PC-9 (cell line): ENCODE measurements at regions not wholly inside any gene's neighbourhood (a gene's known extent, or its start where the extent isn't known, plus 50 kb on each side); places are given as distances from the start of the nearest gene placed in this dataset.

ENCODE experiments used
- BruUV-seq: library from RNA; stranded (reverse); fragments of 400-500 nt; replicated peaks from 2 replicates; lab custom pipeline; 2021; lab: Mats Ljungman, UMichigan
- CTCF ChIA-PET: fragments of 300-600 bp; sonication (Branson Sonifier 250); formaldehyde crosslinking; loops from one replicate; lab custom pipeline; 2022; ENCODE audit warnings: antibody characterized with exemption; lab: Charles Lee
- POLR2A ChIA-PET: fragments of 300-600 bp; sonication (Branson Sonifier 250); formaldehyde crosslinking; loops from one replicate; lab custom pipeline; 2022; ENCODE audit warnings: antibody characterized with exemption; ENCODE audit not compliant: unreplicated experiment; lab: Charles Lee
- DNase-seq, 2 experiments: peaks; one replicate each; pipeline versions ENCODE4 v3.0.0 to v3.0.0-alpha.2; 2015 to 2022; ENCODE audit warnings: mixed read lengths in 1 of 2
- H2AFZ ChIP-seq: fragments of 200-600 bp; sonication (generic); 2 replicates; pipeline ENCODE4 v1.8.1; 2017; ENCODE audit warnings: antibody characterized with exemption
- H3F3A ChIP-seq: fragments of 200-600 bp; sonication (generic); 2 replicates; pipeline ENCODE4 v1.8.1; 2017; ENCODE audit warnings: antibody characterized with exemption, mild to moderate bottlenecking, low read depth; ENCODE audit not compliant: insufficient read depth
- H3K27ac ChIP-seq: fragments of 200-600 bp; sonication (generic); 2 replicates; pipeline ENCODE4 v1.6.1; 2016; ENCODE audit warnings: mixed run types
- H3K27me3 ChIP-seq: fragments of 200-600 bp; sonication (generic); 2 replicates; pipeline ENCODE4 v1.6.1; 2016; ENCODE audit warnings: low read depth, mixed run types; ENCODE audit not compliant: insufficient read depth
- H3K36me3 ChIP-seq: fragments of 200-600 bp; sonication (generic); 2 replicates; pipeline ENCODE4 v1.6.1; 2016; ENCODE audit warnings: low read depth, mixed run types
- H3K4me1 ChIP-seq: fragments of 200-600 bp; sonication (generic); replicated peaks from 2 replicates; pipeline ENCODE4 v1.6.1; 2016; ENCODE audit warnings: mixed run types; ENCODE audit not compliant: insufficient read depth
- H3K4me2 ChIP-seq: fragments of 200-600 bp; sonication (generic); 2 replicates; pipeline ENCODE4 v1.6.1; 2017; ENCODE audit warnings: mixed run types
- H3K4me3 ChIP-seq: fragments of 200-600 bp; sonication (generic); 2 replicates; pipeline ENCODE4 v1.6.1; 2016; ENCODE audit warnings: mixed run types
- H3K79me2 ChIP-seq: fragments of 200-600 bp; sonication (generic); 2 replicates; pipeline ENCODE4 v1.6.1; 2017; ENCODE audit warnings: low read depth, mixed run types
- H3K9me2 ChIP-seq: fragments of 200-600 bp; sonication (generic); 2 replicates; pipeline ENCODE4 v1.8.1; 2017; ENCODE audit warnings: mild to moderate bottlenecking; ENCODE audit not compliant: insufficient read depth
- H3K9me3 ChIP-seq: fragments of 200-600 bp; sonication (generic); 2 replicates; pipeline ENCODE4 v1.8.1; 2016; ENCODE audit warnings: low read depth; ENCODE audit not compliant: insufficient read depth
- H4K20me1 ChIP-seq: fragments of 200-600 bp; sonication (generic); 2 replicates; pipeline ENCODE4 v1.8.1; 2017; ENCODE audit not compliant: insufficient read depth
- EZH2 ChIP-seq: fragments of 200-600 bp; sonication (generic); IDR thresholded peaks from 2 replicates; pipeline ENCODE4 v1.8.0; 2017; ENCODE audit warnings: antibody characterized with exemption, low read depth
- intact Hi-C: fragments of 100-400 bp; cut with micrococcal nuclease; formaldehyde crosslinking; loops from one replicate; pipeline ENCODE4 v1.10.0; 2022; ENCODE audit not compliant: unreplicated experiment
- TF ChIP-seq, protein P1 (sequence below): fragments of 200-600 bp; sonication (generic); conservative IDR thresholded peaks from 2 replicates; pipeline ENCODE4 v1.6.1; 2017; ENCODE audit warnings: mixed run types, antibody characterized with exemption, mild to moderate bottlenecking, moderate library complexity

DNA sequence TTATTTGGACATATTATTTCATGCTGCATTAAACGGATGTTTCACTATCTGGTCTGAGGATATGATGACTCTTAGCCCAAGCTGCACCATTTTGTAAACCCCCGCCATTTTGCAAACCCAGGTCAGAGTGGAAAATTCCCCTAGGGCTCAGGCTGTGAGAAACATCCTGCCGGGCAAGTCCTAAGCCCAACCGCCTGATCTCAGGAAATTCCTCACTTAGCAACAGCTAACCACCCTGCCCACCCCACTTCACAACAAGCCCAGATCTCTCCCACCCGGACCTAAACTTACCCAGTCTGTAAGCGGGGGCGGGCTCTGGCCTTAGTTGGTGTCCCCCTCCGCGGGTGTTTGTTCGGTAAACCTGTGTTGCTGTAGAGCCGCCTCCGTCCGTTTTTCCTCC is 2747.1 kb downstream of the PCDH7 start:
- H4K20me1 ChIP-seq = no peaks in the 10 kb centered on the region
- no peaks in the 10 kb centered on the region for H3F3A ChIP-seq
- no peak overlapping the region for H3K4me2 ChIP-seq
- no peak overlapping the region for H3K4me3 ChIP-seq
- H3K27me3 ChIP-seq = no peaks in the 10 kb centered on the region
- TF ChIP-seq EZH2 = no peak
- TF ChIP-seq, protein P1, sequence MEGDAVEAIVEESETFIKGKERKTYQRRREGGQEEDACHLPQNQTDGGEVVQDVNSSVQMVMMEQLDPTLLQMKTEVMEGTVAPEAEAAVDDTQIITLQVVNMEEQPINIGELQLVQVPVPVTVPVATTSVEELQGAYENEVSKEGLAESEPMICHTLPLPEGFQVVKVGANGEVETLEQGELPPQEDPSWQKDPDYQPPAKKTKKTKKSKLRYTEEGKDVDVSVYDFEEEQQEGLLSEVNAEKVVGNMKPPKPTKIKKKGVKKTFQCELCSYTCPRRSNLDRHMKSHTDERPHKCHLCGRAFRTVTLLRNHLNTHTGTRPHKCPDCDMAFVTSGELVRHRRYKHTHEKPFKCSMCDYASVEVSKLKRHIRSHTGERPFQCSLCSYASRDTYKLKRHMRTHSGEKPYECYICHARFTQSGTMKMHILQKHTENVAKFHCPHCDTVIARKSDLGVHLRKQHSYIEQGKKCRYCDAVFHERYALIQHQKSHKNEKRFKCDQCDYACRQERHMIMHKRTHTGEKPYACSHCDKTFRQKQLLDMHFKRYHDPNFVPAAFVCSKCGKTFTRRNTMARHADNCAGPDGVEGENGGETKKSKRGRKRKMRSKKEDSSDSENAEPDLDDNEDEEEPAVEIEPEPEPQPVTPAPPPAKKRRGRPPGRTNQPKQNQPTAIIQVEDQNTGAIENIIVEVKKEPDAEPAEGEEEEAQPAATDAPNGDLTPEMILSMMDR = no peak
- no peaks in the 10 kb centered on the region for H3K9me2 ChIP-seq
- intact Hi-C loops = no loop called here
- DNase-seq = no peak
- POLR2A ChIA-PET = no interaction called here
- CTCF ChIA-PET = no interaction called here
- H3K27ac ChIP-seq = no peak overlapping the region
- no peak overlapping the region for H2AFZ ChIP-seq
- H3K79me2 ChIP-seq = no peaks in the 10 kb centered on the region
- H3K36me3 ChIP-seq = no peaks in the 10 kb centered on the region
- H3K9me3 ChIP-seq = no peaks in the 10 kb centered on the region
- BruUV-seq = no TSS peak
- no peaks in the 10 kb centered on the region for H3K4me1 ChIP-seq

DNA sequence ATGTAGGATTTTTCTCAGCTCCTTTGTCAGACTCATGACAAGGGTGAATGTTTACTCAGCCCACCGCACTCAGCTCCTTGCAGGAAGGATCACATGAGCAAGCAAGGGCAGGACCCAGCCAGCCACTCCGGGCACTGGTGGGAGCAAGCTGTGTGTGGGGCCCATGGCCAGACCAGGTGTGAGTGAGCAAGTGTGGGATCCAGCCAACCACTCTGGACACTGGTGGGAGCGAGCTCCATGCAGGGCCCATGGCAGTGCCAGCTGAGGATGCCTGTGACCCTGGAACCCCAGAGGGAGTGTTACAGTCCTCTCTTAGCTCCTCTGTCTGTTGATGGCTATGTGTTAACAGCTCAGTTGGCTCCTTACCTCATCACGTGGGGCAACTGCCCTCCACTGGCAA is 2750.6 kb downstream of the PCDH7 start:
- H3K36me3 ChIP-seq = no peaks in the 10 kb centered on the region
- no peaks in the 10 kb centered on the region for H3K27me3 ChIP-seq
- no peak for DNase-seq
- no peak overlapping the region for H2AFZ ChIP-seq
- H3F3A ChIP-seq = no peaks in the 10 kb centered on the region
- no peaks in the 10 kb centered on the region for H3K4me1 ChIP-seq
- H3K9me2 ChIP-seq = no peaks in the 10 kb centered on the region
- H4K20me1 ChIP-seq = no peaks in the 10 kb centered on the region
- ChIA-PET POLR2A (interaction anchor here (0.8 kb wide), 1 partner anchor 612 kb away, joined by 3 read pairs; no protein-coding TSS in a partner anchor), CTCF (no interaction called here)
- no peak overlapping the region for H3K4me3 ChIP-seq
- no peak overlapping the region for H3K4me2 ChIP-seq
- TF ChIP-seq, protein P1 = no peak
- no peak for TF ChIP-seq EZH2
- H3K27ac ChIP-seq = no peak overlapping the region
- H3K79me2 ChIP-seq = no peaks in the 10 kb centered on the region
- no peaks in the 10 kb centered on the region for H3K9me3 ChIP-seq
- BruUV-seq = no TSS peak
- intact Hi-C loops = no loop called here

DNA sequence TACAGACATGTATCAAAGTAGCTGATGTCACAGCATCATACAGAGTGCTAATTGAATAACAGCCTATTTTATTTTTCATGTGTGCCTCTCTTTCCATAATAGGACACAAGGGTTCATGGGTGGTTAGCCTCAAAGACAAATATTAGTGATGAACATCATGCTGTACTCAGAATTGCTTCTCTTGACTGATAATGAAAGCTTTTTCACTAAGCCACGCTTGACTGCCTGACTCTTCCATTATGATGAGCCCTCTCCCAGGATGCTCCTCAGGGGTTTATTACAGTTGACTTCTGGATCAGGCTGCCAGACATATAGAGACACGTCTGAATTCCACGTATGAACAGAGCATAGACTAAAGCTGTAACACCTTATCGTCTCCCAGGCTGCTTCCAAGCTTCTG is 2757.5 kb downstream of the PCDH7 start:
- Histone ChIP-seq H4K20me1 (no peaks in the 10 kb centered on the region), H3K4me2 (no peak overlapping the region), H3F3A (no peaks in the 10 kb centered on the region), H3K36me3 (no peaks in the 10 kb centered on the region), H3K79me2 (no peaks in the 10 kb centered on the region), H2AFZ (no peak overlapping the region), H3K9me2 (no peaks in the 10 kb centered on the region), H3K27me3 (no peaks in the 10 kb centered on the region), H3K9me3 (no peaks in the 10 kb centered on the region), H3K27ac (no peak overlapping the region), H3K4me3 (no peak overlapping the region), H3K4me1 (no peaks in the 10 kb centered on the region)
- ChIA-PET POLR2A (no interaction called here), CTCF (no interaction called here)
- TF ChIP-seq, protein P1 = no peak
- TF ChIP-seq EZH2 = no peak
- DNase-seq = no peak
- intact Hi-C loops = no loop called here
- BruUV-seq = no TSS peak
